ENCODE measurements at regions not wholly inside any gene's neighbourhood (a gene's known extent, or its start where the extent isn't known, plus 50 kb on each side); places are given as distances from the start of the nearest gene placed in this dataset.

DNA sequence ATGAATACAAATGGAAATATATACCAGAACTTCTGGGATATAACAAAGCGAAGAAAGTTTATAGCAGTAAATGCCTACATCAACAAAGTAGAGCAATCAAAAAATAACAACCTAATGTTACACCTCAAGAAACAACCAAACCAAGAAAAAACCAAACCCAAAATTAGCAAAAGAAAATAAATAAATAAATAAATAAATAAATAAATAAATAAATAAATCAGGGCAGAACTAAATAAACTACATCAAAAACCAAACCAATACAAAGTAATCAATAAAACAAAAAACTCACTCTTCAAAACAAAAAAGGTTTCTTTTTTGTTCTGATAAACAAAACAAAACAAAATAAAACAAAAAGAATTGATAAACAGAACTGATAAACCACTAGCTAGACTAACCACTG, 88.4 kb upstream of the SPIN4 start:
- TF ChIP-seq, protein P1, sequence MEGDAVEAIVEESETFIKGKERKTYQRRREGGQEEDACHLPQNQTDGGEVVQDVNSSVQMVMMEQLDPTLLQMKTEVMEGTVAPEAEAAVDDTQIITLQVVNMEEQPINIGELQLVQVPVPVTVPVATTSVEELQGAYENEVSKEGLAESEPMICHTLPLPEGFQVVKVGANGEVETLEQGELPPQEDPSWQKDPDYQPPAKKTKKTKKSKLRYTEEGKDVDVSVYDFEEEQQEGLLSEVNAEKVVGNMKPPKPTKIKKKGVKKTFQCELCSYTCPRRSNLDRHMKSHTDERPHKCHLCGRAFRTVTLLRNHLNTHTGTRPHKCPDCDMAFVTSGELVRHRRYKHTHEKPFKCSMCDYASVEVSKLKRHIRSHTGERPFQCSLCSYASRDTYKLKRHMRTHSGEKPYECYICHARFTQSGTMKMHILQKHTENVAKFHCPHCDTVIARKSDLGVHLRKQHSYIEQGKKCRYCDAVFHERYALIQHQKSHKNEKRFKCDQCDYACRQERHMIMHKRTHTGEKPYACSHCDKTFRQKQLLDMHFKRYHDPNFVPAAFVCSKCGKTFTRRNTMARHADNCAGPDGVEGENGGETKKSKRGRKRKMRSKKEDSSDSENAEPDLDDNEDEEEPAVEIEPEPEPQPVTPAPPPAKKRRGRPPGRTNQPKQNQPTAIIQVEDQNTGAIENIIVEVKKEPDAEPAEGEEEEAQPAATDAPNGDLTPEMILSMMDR (IDR thresholded peaks at IDR 0.05; ENCODE audit: control insufficient read depth, insufficient read depth, low read depth, low read length, missing control alignments) = no peak
- no peak overlapping the region for H3K4me3 ChIP-seq (ENCODE audit: control insufficient read depth, low read depth, low read length)
- no peak for DNase-seq (ENCODE audit: low read depth)

DNA sequence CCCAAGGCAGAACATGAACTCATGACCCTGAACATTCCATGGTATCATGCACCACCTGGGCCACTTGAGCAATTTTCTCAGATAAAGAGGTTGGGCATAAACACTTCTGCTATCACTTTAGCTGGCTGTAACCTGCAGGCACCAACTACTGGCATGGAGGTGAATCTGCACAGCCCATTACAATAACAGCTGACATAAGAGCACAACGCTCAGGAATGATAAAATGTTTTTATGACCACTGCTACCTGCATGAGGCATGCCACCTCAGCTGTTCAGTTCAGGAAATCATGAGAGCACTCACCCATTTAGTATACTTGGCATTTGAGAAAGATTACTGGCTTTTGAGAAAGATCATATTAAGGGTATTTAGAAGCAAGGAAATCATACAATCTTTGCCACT, 85.7 kb upstream of the SPIN4 start:
- no peak for DNase-seq (ENCODE audit: low read depth)
- no peak overlapping the region for H3K4me3 ChIP-seq (ENCODE audit: control insufficient read depth, low read depth, low read length)
- TF ChIP-seq, protein P1 (IDR thresholded peaks at IDR 0.05; ENCODE audit: control insufficient read depth, insufficient read depth, low read depth, low read length, missing control alignments) = no peak

DNA sequence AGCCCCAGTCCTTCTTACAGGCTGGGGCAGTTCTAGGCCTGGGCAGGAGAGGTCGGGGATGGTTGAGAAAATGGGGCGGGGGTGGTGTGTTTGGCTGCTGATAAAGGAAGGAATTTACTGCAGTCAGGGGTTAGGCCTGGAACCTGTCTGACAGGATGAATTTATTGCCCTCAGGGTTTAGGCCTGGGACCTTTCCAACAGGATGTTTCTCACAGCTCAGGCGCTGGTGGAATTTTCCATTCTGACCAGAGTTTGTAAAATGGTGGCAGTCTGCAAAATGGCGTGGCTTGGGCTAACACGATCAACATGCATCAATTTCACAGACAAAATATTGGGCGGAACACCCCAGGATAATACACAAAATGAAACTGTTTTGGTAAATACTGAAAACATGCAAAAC, 83.5 kb upstream of the SPIN4 start:
- DNase-seq (ENCODE audit: low read depth) = no peak
- no peak overlapping the region for H3K4me3 ChIP-seq (ENCODE audit: control insufficient read depth, low read depth, low read length)
- TF ChIP-seq, protein P1 (IDR thresholded peaks at IDR 0.05; ENCODE audit: control insufficient read depth, insufficient read depth, low read depth, low read length, missing control alignments) = no peak

DNA sequence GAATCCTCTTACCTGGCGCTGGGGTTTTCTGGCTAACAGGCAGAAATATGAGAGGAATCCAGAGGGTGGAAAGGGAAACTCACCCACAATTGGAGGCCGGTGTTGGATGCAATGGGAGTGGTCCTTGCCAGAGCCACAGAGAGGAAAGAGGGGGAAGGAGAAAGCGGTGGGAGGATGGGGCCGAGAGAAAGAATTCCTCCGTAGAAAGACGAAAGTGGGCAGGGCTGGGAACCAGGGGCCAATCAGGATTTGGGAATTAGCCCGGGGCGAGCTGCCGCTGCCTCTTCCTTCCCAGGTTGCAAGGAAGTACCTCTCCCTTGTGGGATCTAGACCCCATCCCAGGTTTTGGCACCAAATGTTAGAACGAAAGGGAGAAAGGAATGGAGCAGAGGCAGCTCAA, 83.1 kb upstream of the SPIN4 start:
- no peak overlapping the region for H3K4me3 ChIP-seq (ENCODE audit: control insufficient read depth, low read depth, low read length)
- TF ChIP-seq, protein P1 (IDR thresholded peaks at IDR 0.05; ENCODE audit: control insufficient read depth, insufficient read depth, low read depth, low read length, missing control alignments) = no peak
- DNase-seq (ENCODE audit: low read depth) = no peak

DNA sequence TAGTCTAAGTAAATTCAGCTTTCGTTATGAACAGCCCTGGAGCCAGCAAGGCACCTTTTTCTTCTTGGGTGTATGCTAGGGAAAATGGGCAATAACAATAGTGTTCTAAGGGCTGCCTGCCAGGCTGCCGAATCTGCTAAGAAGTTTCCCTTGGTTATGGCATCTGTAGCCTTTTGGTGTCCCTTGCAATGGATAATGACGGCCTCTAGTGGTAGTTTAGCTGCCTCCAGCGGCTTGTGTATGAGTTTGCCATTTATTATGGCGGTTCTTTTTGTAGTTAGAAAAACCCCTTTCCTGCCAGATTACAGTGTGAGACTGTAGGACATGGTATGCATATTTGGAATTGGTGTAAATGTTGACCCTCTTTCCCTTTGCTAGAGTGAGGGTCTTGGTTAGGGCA, 78.9 kb upstream of the SPIN4 start:
- H3K4me3 ChIP-seq (ENCODE audit: control insufficient read depth, low read depth, low read length) = no peak overlapping the region
- TF ChIP-seq, protein P1 (IDR thresholded peaks at IDR 0.05; ENCODE audit: control insufficient read depth, insufficient read depth, low read depth, low read length, missing control alignments) = no peak
- DNase-seq (ENCODE audit: low read depth) = no peak

DNA sequence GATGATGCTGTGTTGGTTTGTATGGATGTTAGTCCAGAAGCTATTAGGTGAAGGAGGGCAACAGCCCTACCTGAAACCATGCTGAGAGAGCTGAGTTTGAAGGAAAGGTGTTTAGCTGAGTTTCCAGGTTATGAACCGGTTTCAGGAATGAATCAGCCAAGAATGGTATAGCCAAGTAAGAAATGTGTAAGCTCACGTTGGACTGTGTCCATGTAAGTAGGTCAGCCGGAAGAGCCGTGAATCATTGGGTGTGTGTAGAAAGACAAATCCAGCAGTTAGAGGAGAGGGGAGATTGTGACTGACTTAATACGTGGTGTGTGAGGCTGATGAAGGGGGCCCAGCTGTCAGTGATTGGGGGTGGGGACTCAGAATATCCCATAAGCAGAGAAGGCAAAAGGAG, 77.2 kb upstream of the SPIN4 start:
- DNase-seq (ENCODE audit: low read depth) = no peak
- no peak overlapping the region for H3K4me3 ChIP-seq (ENCODE audit: control insufficient read depth, low read depth, low read length)
- TF ChIP-seq, protein P1 (IDR thresholded peaks at IDR 0.05; ENCODE audit: control insufficient read depth, insufficient read depth, low read depth, low read length, missing control alignments) = no peak

DNA sequence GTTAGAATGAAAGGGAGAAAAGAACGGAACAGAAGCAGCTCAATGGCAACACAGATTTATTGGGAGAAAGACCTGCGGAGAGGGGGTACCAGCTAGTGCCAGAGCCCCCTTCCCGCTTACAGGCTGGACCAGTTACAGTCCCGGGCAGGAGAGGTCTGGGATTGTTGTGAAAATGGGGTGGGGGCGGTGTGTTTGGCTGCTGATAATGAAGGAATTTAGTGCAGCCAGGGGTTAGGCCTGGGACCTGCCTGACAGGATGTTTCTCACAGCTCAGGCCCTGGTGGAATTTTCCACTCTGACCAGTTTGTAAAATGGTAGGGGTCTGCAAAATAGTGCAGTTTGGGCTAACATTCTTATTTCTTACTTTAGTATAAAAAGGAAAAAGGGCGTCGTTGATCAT, 75.4 kb upstream of the SPIN4 start:
- H3K4me3 ChIP-seq (ENCODE audit: control insufficient read depth, low read depth, low read length) = no peak overlapping the region
- no peak for DNase-seq (ENCODE audit: low read depth)
- TF ChIP-seq, protein P1 (IDR thresholded peaks at IDR 0.05; ENCODE audit: control insufficient read depth, insufficient read depth, low read depth, low read length, missing control alignments) = no peak
